Type B pancreatic cell (in vitro differentiated cells): ENCODE measurements at regions not wholly inside any gene's neighbourhood (a gene's known extent, or its start where the extent isn't known, plus 50 kb on each side); places are given as distances from the start of the nearest gene placed in this dataset.

Experiments used
- DNase-seq: peaks from one replicate; pipeline ENCODE4 v3.0.0; 2021; ENCODE audit warnings: mixed read lengths; ENCODE audit not compliant: unreplicated experiment; ENCODE audit errors: extremely low spot score
- H3K27ac Mint-ChIP-seq: 2 replicates; pipeline ENCODE4 v1.8.0; 2021; ENCODE audit warnings: mild to moderate bottlenecking, mixed read lengths
- H3K27me3 Mint-ChIP-seq: 2 replicates; pipeline ENCODE4 v1.8.0; 2021; ENCODE audit warnings: mixed read lengths
- H3K36me3 Mint-ChIP-seq: 2 replicates; pipeline ENCODE4 v1.8.0; 2021; ENCODE audit warnings: mixed read lengths
- H3K4me1 Mint-ChIP-seq: one replicate; pipeline ENCODE4 v1.8.0; 2021; ENCODE audit warnings: mixed read lengths; ENCODE audit not compliant: unreplicated experiment
- H3K4me3 Mint-ChIP-seq: 2 replicates; pipeline ENCODE4 v1.8.0; 2021; ENCODE audit warnings: mild to moderate bottlenecking, mixed read lengths
- H3K9me3 Mint-ChIP-seq: 2 replicates; pipeline ENCODE4 v1.8.0; 2021; ENCODE audit warnings: mixed read lengths
- TF ChIP-seq, protein P1 (sequence below): fragments of 200-600 bp; sonication (generic); conservative IDR thresholded peaks from 2 replicates; pipeline ENCODE4 v1.5.0; 2021; ENCODE audit warnings: antibody characterized with exemption, mild to moderate bottlenecking

DNA sequence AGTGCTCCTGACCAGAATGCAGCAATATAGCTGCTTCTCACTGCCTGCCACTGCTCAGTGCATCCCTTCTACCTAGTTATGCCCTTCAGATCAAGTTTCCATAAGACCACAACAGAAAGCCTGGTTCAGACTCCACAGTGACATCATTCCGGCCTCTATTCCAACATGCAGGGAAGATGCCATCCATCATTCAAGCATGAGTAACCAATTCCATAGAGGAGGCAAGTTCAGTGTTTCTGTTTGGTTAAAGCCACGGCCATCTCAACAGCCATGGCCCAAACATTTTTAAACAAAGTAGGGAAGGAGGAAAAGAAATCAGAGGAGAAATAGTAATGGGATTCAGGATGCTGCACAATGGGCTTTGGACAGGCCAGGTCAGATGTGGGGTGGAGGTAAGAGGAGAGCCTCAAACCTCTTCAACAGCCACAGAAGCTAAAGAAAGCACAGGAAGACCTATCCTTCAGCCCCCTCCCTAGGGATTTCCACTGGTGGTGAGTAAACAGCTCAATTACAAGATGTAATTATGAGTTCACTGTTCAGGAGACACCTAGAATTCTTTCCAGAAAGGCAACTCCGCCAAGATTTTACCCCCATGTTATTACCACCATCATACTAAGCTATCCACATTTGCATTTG lies 484.9 kb downstream of the SETD4 start:
- Mint-ChIP-seq H3K4me3 (no peak overlapping the region), H3K4me1 (peaks cover 8% of the 10 kb centered on the region), H3K27ac (no peak overlapping the region), H3K9me3 (no peaks in the 10 kb centered on the region), H3K36me3 (no peaks in the 10 kb centered on the region), H3K27me3 (peaks cover 9% of the 10 kb centered on the region)
- no peak for DNase-seq
- TF ChIP-seq, protein P1, sequence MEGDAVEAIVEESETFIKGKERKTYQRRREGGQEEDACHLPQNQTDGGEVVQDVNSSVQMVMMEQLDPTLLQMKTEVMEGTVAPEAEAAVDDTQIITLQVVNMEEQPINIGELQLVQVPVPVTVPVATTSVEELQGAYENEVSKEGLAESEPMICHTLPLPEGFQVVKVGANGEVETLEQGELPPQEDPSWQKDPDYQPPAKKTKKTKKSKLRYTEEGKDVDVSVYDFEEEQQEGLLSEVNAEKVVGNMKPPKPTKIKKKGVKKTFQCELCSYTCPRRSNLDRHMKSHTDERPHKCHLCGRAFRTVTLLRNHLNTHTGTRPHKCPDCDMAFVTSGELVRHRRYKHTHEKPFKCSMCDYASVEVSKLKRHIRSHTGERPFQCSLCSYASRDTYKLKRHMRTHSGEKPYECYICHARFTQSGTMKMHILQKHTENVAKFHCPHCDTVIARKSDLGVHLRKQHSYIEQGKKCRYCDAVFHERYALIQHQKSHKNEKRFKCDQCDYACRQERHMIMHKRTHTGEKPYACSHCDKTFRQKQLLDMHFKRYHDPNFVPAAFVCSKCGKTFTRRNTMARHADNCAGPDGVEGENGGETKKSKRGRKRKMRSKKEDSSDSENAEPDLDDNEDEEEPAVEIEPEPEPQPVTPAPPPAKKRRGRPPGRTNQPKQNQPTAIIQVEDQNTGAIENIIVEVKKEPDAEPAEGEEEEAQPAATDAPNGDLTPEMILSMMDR = no peak

DNA sequence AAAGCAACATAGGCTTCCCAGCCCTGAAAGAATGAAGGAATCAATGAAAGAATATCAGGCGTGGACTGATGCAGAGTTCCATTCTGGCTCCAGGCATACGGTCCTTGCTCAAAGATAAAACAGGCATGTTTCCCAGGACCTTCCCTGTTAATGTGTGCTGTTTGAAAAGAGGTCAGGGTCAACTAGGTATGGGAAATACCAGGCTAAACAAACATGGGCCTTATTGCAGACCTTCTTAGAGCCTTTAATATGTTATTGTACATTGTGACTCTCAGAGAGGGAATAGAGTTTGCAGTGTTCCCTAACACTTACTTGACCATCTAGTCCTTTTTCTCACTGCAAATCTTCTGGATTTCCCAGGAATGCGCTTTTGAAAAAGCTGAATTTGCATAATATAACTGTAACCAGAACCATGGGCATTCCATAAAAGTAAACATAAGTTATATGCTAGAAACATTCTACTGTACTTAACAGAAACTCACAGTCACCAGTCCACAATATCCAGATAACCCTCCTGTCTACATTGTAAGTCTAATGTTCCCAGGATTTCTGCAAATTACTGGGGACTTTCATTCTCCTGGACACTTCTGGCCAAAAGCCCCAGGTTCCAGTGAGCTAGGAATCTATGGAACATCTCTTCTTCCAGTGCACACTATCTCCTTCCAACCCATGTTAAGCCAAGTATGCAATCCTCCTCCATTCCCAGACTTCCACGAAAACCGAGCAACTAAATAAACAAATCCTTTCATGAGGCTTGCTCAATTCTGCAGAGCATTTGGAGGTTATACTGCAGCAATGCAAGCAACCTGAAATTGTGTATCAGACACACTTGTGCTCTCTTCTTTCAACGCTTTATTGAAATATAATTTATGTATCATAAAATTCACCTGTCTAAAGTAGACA lies 486.6 kb downstream of the SETD4 start:
- Mint-ChIP-seq H3K9me3 (no peaks in the 10 kb centered on the region), H3K4me1 (peaks cover 8% of the 10 kb centered on the region), H3K36me3 (no peaks in the 10 kb centered on the region), H3K27me3 (peaks cover 4% of the 10 kb centered on the region), H3K27ac (no peak overlapping the region), H3K4me3 (no peak overlapping the region)
- DNase-seq = no peak
- TF ChIP-seq, protein P1 = no peak

DNA sequence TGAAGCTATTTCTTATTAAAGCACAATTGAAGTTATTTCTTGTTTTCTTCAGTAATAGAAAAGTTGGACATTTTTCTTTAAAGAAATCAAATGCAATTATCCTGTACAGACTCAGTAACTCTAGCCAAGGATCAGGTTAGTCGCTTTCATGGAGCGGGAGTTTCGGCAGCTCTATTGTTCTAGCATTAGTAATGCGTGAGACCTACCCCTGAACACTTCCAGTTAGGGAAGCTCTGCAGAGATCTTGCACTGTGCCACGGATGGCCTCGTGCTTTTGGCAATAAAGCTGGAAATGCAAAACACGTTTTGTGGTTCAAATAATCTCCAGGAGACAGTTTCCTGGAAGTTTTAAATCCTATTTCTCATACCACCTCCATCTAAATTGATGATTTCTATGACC lies 488.4 kb downstream of the SETD4 start:
- peaks cover 4% of the 10 kb centered on the region for H3K4me1 Mint-ChIP-seq
- no peak overlapping the region for H3K4me3 Mint-ChIP-seq
- DNase-seq = no peak
- TF ChIP-seq, protein P1 = no peak
- no peaks in the 10 kb centered on the region for H3K9me3 Mint-ChIP-seq
- no peak overlapping the region for H3K27ac Mint-ChIP-seq
- H3K36me3 Mint-ChIP-seq = no peaks in the 10 kb centered on the region
- peaks cover 4% of the 10 kb centered on the region for H3K27me3 Mint-ChIP-seq

DNA sequence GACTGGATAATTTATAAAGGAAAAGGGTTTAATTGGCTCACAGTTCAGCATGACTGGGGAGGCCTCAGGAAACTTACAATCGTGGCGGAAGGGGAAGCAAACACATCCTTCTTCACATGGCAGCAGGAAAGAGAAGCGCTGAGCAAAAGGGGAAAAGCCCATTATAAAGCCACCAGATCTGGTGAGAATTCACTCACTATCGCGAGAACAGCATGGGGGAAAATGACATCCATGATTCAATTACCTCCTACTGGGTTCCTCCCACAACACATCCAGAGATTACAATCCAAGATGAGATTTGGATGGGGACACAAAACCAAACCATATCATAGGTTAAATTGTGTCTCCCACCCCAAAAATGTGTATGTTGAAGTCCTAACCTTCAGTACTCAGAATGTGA lies 491.7 kb downstream of the SETD4 start:
- H3K36me3 Mint-ChIP-seq = no peaks in the 10 kb centered on the region
- peaks cover 9% of the 10 kb centered on the region for H3K4me1 Mint-ChIP-seq
- no peak for DNase-seq
- peaks cover 3% of the 10 kb centered on the region for H3K9me3 Mint-ChIP-seq
- TF ChIP-seq, protein P1 = no peak
- H3K4me3 Mint-ChIP-seq = no peak overlapping the region
- H3K27me3 Mint-ChIP-seq = no peaks in the 10 kb centered on the region
- no peak overlapping the region for H3K27ac Mint-ChIP-seq

DNA sequence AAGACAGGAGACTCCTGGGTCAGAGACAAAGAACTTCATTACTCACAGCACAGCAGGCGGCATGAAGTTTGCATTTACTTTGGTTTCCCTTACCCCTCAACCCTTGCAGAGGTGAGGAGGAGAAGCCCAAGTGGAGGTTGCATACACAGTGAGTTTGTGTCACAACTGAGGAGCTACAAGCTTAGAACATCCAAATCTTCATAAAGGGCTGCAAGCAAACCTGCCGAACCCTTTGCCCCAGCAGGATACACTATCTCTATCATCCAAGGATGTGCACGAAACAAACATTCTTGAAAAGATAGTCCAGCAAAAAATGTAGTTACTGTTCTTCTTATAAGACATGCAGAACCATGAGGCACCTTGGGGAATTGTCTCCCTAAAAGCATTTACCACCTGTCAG lies 493.5 kb downstream of the SETD4 start:
- no peak for DNase-seq
- Mint-ChIP-seq H3K4me3 (no peak overlapping the region), H3K27me3 (no peaks in the 10 kb centered on the region), H3K9me3 (peaks cover 3% of the 10 kb centered on the region), H3K36me3 (no peaks in the 10 kb centered on the region), H3K27ac (no peak overlapping the region), H3K4me1 (peaks cover 11% of the 10 kb centered on the region)
- TF ChIP-seq, protein P1 = no peak
